Activated T-cell treated with anti-CD3 and anti-CD28 coated beads for 48 hours (primary cell): ENCODE measurements at regions not wholly inside any gene's neighbourhood (a gene's known extent, or its start where the extent isn't known, plus 50 kb on each side); places are given as distances from the start of the nearest gene placed in this dataset.
"Not testable (repeated sequence)": the region's sequence is repeated elsewhere in the genome, so short reads cannot be mapped to it uniquely, and the experiment has no call there.

ENCODE experiments used
- DNase-seq: peaks from one replicate; pipeline ENCODE4 v3.0.0-alpha.2; 2020; ENCODE audit warnings: low read depth

DNA sequence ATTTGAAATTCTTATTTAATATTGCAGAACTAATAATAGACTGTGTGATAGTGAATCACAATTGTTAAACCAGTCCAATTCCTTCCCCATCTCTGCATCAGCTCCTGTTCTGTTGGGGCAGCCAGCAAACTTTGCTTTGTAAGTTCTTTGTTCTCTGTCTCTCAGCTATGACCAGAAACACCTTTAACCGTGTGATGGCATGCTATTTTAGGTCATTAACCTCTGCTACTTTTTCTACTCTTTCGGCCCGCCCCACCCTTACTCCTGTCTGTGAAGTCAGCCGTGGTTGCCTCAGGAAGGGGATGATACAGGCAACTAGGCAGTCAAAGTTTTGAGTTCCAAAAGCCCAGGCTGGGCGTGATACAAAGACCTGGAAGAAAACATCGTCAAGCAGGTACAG, 51.3 kb upstream of the EGFL6 start:
- DNase-seq = no peak

DNA sequence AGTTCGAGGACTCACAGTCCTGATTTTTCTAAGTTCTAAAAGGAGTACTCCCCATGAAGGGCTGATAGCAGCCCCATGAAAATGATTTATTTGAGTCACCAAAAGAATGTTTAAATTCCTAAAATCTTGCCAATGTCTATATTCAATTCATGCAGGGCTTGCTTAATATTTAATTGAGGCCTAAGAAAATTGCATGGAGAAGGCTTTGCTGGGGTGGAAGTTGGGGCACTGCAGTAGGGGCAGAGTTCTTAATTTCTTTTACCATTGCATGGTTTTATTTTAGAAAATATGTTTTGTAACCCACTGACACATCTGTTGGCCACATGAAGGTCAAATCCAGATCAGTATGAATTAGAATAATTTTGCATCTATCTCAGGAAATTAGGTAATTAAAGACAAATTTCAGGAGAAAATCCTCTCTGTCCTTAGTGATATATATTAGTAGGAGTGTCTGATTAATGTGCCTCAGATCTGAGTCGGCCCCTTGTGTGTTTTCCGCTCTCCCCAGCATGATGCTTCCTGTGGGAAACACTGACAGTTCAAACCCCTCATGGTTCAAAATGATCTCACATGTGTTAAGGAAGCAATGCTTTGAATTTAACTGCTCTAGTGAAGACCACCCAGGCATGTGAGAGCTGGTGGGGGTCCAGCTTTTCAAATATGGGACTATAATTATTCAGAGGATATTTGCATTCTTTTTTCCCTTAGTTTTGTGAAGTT, 54.0 kb upstream of the EGFL6 start:
- no peak for DNase-seq

DNA sequence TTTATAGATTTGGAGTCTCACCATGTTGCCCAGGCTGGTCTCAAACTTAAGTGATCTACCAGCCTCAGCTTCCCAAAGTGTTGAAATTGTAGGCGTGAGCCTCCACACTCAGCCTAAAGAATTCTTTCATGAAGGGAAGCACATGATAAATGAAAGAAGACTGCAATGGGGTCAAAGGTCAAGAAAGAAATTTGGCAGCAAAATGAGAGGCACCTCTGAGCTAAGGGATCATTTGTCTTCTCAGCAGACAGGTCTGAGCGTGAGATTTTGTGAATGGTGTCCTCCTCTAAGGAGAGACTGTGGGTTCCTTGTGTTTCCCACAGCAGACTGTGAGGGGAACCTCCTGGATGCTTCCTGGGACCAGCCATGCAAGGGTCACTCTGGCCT, 57.5 kb upstream of the EGFL6 start:
- DNase-seq = no peak

DNA sequence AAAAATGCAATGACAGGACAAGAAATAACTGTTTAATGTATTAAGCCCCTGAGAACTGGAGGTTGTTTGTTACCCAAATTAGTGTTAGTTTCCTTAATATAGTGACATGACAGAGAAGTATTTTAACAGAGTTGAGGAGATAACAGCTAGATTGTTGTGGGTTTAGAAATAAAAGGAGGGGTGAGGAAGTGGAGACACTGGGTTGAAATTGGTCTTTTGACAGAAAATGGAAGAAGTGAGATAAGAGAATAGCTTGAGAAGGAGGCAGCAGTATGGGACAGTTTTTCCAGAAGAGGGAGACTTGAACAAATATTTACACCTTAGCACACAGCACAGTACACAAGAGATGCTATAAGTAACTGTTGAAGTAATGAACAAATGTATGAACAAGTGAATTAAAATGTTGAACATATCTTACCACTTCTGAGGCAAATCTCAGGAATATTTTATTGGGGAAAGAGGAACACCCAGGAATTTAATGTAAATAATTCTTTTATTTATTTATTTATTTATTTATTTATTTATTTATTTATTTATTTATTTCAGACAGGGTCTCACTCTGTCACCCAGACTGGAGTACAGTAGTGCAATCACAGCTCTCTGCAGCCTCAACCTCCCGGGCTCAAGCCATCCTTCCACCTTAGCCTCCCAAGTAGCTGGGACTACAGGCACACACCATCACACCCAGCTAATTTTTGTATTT, 58.0 kb upstream of the EGFL6 start:
- DNase-seq = no peak

DNA sequence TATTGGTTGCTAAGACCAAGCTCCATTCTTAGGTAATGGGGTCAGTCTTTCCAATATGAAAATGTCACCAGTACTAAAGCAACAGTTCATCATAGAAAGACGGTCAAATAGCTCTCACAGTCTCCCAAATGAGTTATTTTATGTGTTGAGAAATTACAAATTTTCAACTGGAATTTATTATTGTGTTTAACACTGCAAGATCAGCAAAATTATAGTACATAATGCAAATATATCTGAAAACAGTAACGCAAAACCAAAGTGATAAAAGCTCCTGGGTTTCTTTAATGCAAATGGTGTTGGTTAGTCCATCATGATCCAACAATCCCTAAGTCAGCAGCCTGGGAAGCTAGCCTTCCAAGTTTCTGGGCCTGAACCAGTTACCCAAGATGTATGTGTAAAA, 61.5 kb upstream of the EGFL6 start:
- no peak for DNase-seq

DNA sequence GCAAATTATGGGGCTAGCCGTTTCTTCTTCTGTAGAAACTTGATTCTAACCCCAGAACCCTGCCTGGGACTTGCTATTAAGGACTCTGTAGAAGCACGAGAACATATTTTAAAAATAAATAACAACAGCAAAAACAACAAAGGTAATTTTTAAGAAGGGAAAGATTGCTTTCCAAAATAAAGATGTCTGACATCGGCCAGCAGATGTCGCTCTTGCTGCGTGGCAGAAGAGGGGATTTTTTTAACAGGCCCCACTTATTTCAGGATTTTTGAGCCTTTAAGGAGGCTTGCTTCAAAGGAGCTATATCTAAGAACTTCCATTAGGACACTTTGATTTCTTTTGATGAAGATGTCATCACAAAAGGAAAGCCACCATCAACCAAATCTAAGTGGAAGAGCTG, 62.8 kb upstream of the EGFL6 start:
- peak; percentile 31 for DNase-seq

DNA sequence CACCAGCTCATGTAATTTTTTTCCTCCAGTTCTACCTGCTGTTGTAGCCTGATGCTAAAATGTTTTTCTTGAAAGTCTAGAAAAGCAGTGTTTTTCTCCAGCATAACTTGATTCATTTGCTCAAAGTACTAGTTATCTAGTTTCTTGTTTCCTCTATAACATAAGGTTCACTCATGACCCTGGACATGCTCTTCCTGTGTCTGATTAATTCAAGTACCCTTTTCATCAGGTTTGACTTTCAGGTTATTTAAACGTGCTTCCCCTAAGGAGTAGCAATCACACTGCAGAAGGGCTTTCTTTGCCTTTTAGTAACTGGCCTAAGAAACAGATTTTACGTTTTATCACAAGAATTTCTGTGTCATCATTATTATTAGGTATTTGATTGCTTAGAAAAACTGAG, 66.8 kb upstream of the EGFL6 start:
- no peak for DNase-seq

DNA sequence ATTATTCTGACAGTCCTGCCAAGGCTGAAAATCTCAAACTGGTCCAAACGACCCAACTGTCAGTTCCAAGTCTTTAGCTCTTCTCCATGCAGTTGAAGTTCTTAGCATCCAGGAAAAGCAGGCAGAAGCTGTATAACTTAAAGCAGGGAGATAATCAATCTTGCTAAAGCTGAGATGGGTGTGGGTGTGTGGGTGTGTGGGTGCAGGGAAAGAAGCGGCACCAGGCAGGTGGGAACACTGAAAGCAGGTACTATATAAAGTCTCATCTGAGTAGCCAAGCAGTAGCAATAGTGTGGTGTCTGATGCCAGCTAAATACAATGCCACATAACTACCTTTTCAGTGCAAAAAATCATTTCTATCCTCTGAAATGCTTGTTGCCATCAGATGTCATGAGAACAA, 69.7 kb upstream of the EGFL6 start:
- DNase-seq = no peak

DNA sequence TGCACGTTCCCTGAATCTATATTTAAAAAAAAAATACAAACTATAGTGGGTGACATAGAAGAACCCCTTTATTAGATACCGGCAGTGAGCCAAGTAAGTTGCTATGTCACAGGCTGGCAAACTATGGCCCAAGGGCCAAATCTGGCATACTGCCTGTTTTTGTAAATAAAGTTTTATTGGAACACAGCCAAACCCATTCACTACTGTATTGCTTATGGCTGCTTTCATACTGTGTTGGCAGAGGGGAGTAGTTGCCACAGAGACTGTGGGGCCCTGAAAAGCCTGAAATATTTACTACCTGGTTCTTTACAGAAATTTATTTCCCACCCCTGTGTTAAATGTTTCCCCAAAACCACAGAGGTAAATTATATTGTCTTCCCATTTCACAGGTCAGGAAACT, 71.2 kb upstream of the EGFL6 start:
- no peak for DNase-seq

DNA sequence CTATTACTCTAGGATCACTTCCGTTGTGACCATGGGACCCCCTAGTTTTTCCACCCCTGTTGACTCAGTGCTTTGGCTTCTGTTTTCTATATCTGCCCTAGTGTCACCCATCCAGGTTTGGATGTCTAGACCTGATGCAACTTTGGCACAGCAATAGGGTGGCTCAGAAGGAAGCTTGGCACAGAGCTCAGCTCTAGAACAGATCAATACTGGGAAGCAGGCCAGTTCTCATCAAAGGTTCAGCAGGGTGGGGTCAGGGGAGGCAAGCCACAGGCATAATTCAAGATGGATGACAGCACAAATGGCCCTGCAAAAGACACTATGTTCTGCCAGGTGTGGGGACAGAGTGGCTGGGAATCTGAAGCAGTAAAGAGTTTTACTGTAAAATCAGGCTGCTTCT, 74.2 kb upstream of the EGFL6 start:
- no peak for DNase-seq

DNA sequence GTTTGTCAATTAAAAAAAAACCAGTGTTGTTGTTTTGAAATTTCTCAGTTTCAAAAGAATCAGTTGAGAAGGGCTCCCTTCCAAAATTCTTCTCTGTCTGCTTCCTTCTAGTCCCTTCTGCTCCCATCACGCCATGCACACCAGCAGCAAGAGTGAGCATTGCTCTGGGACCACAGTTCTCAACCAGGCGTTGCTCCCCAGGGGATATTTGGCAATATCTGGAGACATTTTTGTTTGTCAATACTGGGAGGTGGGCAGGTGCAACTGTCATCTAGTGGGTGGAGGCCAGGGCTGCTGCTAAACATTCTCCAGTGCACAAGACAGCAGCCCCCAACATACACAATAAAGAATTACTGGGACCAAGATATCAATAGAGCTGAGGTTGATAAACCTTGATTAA, 74.8 kb upstream of the EGFL6 start:
- DNase-seq = no peak

DNA sequence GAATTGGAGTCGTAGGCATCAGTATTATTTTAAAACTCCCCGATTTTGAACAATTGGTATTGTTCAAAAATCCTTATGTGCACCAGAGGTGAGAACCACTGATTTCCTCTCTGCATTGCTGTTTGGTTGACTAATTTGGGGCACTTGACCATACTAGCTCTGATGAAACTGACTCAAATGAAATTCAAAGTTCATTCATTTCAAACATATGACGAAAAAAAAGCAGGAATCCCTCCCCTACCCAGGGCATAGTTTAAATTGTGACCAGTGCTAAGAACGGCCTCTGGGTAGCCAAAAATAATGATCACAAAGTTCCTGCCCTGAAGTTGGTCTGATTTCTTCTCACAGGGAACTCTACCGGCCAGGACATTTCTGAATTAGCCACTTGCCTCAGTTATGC, 75.7 kb upstream of the EGFL6 start:
- no peak for DNase-seq

DNA sequence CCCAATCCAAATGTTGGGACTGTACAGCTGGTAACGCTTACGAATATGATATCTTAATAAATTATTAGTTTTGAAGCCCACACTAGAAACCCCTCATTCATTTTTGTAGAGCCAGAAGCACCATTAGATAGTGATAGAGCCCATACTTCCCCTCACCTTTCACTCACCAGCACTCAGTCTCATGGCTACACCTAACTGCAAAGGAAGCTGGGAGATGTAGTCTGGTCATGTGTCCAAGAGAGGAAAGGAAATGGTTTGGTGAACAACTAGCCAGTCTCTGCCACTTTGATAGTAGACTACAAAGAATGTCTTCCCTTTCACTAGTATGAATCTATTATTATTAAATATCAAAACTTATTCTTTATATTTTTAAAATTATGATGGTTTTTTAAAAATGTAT, 77.1 kb upstream of the EGFL6 start:
- no peak for DNase-seq

DNA sequence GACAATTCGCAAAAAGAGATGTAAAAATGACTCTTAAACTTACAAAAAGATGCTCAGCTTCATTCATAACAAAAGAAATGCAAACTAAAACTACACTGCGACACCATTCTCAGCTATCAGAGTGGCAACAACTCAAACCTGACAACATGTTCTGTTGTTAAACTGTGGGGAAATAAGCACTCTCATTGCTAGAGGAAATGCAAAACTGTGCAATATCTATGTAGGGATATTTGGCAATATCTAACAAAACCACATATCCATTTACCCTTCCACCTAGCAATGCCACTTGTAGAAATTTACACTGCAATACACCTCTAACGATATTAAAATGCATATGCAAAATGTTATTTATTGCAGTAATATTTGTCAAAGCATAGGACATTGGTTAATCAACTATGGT, 78.3 kb upstream of the EGFL6 start:
- no peak for DNase-seq

DNA sequence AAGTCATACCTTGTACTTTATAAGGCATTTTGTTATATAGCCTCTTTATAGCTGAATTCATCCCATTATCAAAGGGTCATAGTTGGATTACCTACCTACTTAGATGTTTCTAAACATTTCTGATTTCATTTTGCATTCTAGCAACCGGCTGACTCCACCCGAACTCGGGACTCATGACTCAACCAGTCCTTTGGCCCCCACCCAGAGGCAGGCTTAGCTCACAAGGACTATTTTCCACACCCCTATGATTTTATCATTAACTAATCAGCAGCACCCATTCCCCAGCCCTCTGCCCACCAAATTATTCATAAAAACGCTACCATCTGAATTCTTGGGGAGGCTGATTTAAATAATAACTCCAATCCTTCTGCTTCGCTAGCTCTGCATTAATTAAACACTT, 79.9 kb upstream of the EGFL6 start:
- DNase-seq = no peak

DNA sequence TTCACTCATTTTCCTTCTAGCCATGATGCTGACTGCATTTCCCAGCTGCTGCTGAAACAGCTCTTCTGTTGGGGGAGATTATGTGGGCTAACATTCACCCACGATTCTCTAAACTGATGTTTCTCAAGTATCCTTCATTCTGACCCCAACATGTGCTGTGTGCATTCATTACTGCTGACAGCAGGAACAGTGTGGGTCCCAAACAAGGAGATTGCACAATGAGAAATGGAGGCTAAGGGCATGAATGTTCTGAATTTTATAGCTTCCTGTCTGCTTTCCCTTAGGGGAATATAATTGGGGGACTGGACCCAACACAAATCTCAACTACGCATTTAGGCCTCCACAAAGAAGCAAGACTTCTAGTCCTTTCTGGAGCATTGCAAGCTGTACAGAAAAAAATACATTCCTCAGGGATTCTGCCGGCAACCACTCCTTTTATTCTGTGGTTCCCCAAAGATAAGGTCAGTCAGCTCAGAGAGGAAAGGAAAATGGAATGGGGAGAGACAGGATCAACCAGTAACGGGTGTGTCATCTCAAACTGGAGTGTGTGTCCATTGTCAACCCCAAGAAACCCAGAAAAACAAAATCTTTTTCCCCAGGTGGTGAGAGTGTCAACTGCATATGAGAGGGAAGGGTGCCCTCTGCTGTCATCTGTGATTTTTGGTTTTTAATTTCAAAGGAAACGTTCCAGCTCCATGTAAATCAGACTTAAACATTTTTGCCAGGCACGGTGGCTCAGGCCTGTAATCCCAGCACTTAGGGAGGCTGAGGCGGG, 81.5 kb upstream of the EGFL6 start:
- DNase-seq = no peak

DNA sequence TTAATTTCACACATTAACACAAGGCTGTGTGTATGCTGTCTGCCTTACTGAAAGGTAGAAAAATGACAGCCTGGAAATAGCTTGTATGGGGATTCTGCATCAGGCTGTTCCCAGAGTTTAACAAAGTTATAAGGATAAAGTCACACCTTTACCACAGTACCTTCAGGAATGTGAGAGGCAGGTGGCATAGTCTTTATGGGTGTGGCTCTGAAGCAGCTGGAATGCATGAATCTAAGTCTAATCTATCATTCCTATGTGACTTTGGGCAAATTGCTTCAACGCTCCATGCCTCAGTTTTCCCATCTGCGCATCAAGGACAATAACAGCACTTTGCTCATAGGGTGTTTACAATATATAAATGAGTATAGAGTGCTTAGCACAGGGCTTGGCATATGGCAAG, 84.2 kb upstream of the EGFL6 start:
- DNase-seq = no peak

DNA sequence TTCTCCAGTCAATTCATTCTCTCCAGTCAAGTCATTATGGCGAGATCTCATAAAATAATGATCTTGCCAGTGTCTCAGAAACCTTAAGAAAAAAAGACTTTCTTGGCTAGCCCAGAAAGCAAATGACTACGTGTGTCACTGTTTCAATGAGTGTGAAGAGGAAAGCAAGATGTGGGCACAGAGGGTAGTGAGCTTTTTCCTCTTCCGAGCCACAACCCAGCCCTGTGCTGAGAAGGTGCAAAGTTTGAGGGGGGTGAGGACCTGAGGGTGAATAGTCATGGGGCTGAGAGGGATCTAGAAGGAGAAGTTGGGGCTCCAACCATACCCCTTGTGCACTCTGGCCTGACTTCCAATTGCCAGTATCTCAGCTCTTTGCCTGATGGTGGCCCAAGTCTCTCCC, 85.6 kb upstream of the EGFL6 start:
- no peak for DNase-seq

DNA sequence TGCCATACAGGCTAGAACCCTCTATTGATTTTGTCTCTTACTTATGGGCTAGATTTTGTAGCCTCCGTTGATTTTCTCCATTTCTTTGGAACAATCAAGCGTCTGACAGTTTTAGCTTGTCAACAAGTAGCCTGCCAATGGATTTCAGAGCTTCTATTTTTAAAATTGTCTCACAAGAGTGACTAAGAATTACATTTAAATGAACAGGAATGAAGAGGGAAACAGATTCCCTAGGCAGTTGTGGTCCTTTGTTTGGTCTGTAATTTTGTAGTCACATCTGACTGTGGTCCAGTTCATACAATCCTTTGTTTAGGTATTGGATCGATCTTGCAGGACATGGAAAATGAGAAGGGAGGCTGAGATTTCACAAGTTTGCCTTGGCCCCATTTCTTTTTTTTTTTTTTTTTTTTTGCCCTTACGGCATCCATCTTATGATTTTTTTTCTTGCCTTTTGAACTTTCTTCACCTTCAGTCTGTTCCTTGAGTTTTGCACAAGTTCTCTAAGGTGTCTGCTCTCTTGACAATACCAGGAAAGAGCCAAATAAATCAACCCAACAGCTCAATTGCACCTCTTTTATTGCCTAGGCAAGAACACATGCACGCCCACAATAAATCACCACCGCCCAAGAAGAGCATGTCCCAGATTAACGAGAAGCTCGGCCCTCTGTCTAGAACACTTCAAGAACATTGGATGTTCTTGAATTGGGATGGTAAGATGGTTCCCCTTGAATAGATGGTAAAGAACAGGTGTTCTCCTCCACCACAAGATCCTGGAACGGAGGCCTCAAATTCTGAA, 86.5 kb upstream of the EGFL6 start:
- no peak for DNase-seq

DNA sequence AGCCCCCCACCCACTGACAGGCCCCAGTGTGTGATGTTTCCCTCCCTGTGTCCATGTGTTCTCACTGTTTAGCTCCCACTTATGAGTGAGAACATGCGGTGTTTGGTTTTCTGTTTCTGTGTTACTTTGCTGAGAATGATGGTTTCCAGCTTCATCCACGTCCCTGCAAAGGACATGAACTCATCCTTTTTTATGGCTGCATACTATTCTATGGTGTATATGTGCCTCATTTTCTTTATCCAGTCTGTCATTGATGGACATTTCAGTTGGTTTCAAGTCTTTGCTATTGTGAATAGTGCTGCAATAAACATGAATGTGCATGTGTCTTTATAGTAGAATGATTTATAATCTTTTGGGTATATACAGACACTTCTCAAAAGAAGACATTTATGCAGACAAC, 88.6 kb upstream of the EGFL6 start:
- not testable (repeated sequence) for DNase-seq

DNA sequence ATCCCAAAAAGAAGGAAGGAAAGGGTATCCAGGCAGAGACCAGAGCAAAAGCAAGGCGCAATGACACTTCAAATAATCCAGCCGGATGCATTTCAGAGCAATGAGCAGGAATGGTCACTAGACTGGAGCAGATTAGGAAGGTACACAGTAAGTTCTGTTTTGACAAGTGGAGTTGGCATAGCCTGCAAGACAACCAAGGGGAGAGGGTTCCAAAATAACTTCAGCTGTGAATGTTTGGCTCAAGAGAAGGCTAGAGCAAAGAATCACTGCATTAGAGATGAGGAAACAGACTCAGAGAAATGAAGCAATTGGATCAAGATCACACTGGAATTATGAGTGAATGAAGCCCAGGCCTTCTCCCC, 90.0 kb upstream of the EGFL6 start:
- DNase-seq = no peak

DNA sequence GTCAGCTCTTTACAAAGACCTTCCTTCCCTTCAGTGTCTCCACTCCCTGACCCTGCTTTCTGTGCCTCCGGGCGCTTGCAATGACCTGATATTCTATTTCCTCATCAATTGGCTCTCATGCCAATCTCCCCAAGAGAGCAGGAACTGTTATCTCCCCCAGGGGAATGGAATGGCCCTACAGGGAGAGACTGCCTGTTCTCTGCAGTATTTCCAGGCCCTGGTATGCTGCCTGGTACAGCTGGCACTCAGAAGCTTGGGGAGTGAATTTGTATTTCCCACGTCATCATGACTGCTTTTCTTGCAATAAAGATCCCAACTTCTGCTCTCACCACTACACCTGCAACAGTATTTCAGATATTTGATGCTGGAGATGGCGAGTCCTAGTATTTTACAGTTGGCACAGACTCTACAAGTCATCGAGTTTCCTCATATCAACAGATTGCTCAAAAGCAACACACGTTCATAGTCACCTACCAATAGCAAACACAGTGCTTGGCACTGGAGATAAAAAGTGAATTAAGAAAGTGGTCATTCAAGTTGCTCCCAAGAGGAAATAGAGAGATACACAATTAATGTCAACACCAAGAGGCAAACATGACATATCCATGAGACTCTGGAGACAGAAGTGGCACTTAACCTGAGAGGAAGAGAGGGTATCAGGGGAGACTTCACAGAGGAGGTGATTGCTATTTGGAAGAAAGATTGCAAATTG, 90.5 kb upstream of the EGFL6 start:
- no peak for DNase-seq
